Vagina (tissue), 2 donors: ENCODE measurements at regions not wholly inside any gene's neighbourhood (a gene's known extent, or its start where the extent isn't known, plus 50 kb on each side); places are given as distances from the start of the nearest gene placed in this dataset.

Experiments used
- DNase-seq, 2 donors: peaks; one replicate each; pipeline ENCODE4 v3.0.0-alpha.2; 2017; ENCODE audit errors: extremely low spot score in 2 of 2
- H3K27ac ChIP-seq: fragments of 200-600 bp; sonication (generic); one replicate; pipeline ENCODE4 v1.5.1; 2019
- H3K27me3 ChIP-seq: fragments of 200-600 bp; sonication (generic); one replicate; pipeline ENCODE4 v1.5.1; 2019
- H3K36me3 ChIP-seq, 2 donors: fragments of 200-600 bp; sonication (generic); one replicate each; pipeline ENCODE4 v1.5.1; 2017 to 2019
- H3K4me1 ChIP-seq: fragments of 200-600 bp; sonication (generic); one replicate; pipeline ENCODE4 v1.5.1; 2019
- H3K4me3 ChIP-seq, 2 donors: fragments of 200-600 bp; sonication (generic); 1 replicate in 1 of 2; 2 replicates in 1 of 2; pipeline ENCODE4 v1.5.1; 2016 to 2019
- H3K9me3 ChIP-seq: fragments of 200-600 bp; sonication (generic); one replicate; pipeline ENCODE4 v1.5.1; 2019
- CTCF ChIP-seq, 3 experiments: fragments of 450-650 bp in 2 of 3; fragments of 200-600 bp in 1 of 3; sonication (generic) in 1 of 3; IDR thresholded peaks; one replicate each; pipeline ENCODE4 v1.5.1; 2017 to 2019; ENCODE audit warnings: antibody characterized with exemption in 3 of 3, mild to moderate bottlenecking in 2 of 3, moderate library complexity in 2 of 3
- POLR2A ChIP-seq, 2 donors: fragments of 450-650 bp; IDR thresholded peaks; one replicate each; pipeline ENCODE4 v1.6.1; 2017; ENCODE audit warnings: antibody characterized with exemption in 2 of 2, mild to moderate bottlenecking in 2 of 2, moderate library complexity in 2 of 2
- POLR2AphosphoS5 ChIP-seq, 2 donors: sonication (generic); formaldehyde crosslinking; IDR thresholded peaks; one replicate each; pipeline ENCODE4 v1.9.0; 2017; ENCODE audit warnings: antibody characterized with exemption in 2 of 2, mild to moderate bottlenecking in 2 of 2, low read depth in 1 of 2; ENCODE audit not compliant: insufficient read depth in 1 of 2
- intact Hi-C: fragments of 100-400 bp; cut with DNase I; formaldehyde crosslinking; loops from one replicate; pipeline ENCODE4 v1.15.1; 2023

- Histone ChIP-seq H3K4me1 (peaks cover 7% of the 10 kb centered on the region), H3K36me3 (no peaks in the 10 kb centered on the region), H3K27me3 (no peaks in the 10 kb centered on the region), H3K4me3 (no peak overlapping the region), H3K9me3 (no peaks in the 10 kb centered on the region), H3K27ac (no peak overlapping the region)
- intact Hi-C loops, result no loop called here
- no peak for TF ChIP-seq CTCF (IDR thresholded peaks at IDR 0.05)
- TF ChIP-seq POLR2A (IDR thresholded peaks at IDR 0.05), result no peak
- TF ChIP-seq POLR2AphosphoS5 (IDR thresholded peaks at IDR 0.05; ENCODE audit: insufficient read depth in 1 of 2, low read depth in 1 of 2), result no peak
- DNase-seq, result no peak
Measured at GRCh38 chr17:13067629-13068303, 49.9 kb upstream of the ELAC2 start.
